KMS-11 (cell line): ENCODE measurements at regions not wholly inside any gene's neighbourhood (a gene's known extent, or its start where the extent isn't known, plus 50 kb on each side); places are given as distances from the start of the nearest gene placed in this dataset.

ENCODE experiments used
- H2AFZ ChIP-seq: fragments of 200-600 bp; sonication (generic); 2 replicates; pipeline ENCODE4 v1.6.1; 2016; ENCODE audit warnings: antibody characterized with exemption, mixed run types, low read depth
- H3K27ac ChIP-seq: fragments of 200-600 bp; sonication (generic); 2 replicates; pipeline ENCODE4 v1.6.1; 2016; ENCODE audit warnings: mild to moderate bottlenecking, mixed run types
- H3K27me3 ChIP-seq: fragments of 200-600 bp; sonication (generic); 2 replicates; pipeline ENCODE4 v1.6.1; 2017; ENCODE audit warnings: mild to moderate bottlenecking, low read depth, mixed run types, moderate library complexity; ENCODE audit not compliant: insufficient read depth
- H3K36me3 ChIP-seq: fragments of 200-600 bp; sonication (generic); 2 replicates; pipeline ENCODE4 v1.6.1; 2017; ENCODE audit warnings: mild to moderate bottlenecking, mixed run types; ENCODE audit not compliant: insufficient read depth
- H3K4me1 ChIP-seq: fragments of 200-600 bp; sonication (generic); 2 replicates; pipeline ENCODE4 v1.6.1; 2016; ENCODE audit warnings: mild to moderate bottlenecking, low read depth, mixed run types; ENCODE audit not compliant: poor library complexity, severe bottlenecking
- H3K4me2 ChIP-seq: fragments of 200-600 bp; sonication (generic); 2 replicates; pipeline ENCODE4 v1.7.0; 2016; ENCODE audit warnings: mild to moderate bottlenecking, mixed run types
- H3K4me3 ChIP-seq: fragments of 200-600 bp; sonication (generic); IDR thresholded peaks from 2 replicates; pipeline ENCODE4 v1.6.1; 2017; ENCODE audit warnings: low read depth, low read length, mixed read lengths; ENCODE audit not compliant: insufficient read depth
- H3K79me2 ChIP-seq: fragments of 200-600 bp; sonication (generic); 2 replicates; pipeline ENCODE4 v1.6.1; 2016; ENCODE audit warnings: low read depth, mixed run types; ENCODE audit not compliant: insufficient read depth
- H3K9ac ChIP-seq: fragments of 200-600 bp; sonication (generic); 2 replicates; pipeline ENCODE4 v1.6.1; 2016; ENCODE audit warnings: mild to moderate bottlenecking, mixed run types
- H4K20me1 ChIP-seq: fragments of 200-600 bp; sonication (generic); 2 replicates; pipeline ENCODE4 v1.6.1; 2016; ENCODE audit warnings: mild to moderate bottlenecking, mixed run types; ENCODE audit not compliant: insufficient read depth
- CTCF ChIP-seq: fragments of 200-600 bp; sonication (generic); conservative IDR thresholded peaks from 2 replicates; pipeline ENCODE4 v1.6.1; 2017; ENCODE audit warnings: low read depth, mild to moderate bottlenecking, antibody characterized with exemption, low read length, moderate library complexity, mixed read lengths

DNA sequence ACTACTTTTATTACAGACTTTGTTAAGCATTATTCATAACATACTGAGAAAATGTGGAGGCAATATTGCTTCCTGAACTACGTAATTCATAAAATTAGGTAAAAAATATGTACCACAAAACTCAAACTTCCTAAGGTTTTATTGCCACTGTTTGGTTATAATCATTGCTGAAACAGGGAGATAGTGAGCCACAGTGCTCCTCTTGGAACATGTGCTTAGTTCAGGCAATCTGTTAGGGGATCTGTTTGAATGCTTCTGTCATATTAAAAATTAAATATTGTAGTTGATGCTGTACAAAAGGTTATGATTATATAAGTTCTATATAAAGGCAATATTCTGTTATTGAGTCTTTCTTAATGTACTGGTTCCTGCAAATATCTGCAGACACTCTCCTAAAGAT lies 480.7 kb downstream of the GRXCR1 start:
- Histone ChIP-seq H3K9ac (no peak overlapping the region), H3K27me3 (no peaks in the 10 kb centered on the region), H3K4me1 (no peaks in the 10 kb centered on the region), H3K79me2 (no peaks in the 10 kb centered on the region), H3K27ac (no peak overlapping the region), H4K20me1 (no peaks in the 10 kb centered on the region), H3K4me3 (no peak overlapping the region), H3K4me2 (no peak overlapping the region), H3K36me3 (no peaks in the 10 kb centered on the region), H2AFZ (no peak overlapping the region)
- TF ChIP-seq CTCF: no peak

DNA sequence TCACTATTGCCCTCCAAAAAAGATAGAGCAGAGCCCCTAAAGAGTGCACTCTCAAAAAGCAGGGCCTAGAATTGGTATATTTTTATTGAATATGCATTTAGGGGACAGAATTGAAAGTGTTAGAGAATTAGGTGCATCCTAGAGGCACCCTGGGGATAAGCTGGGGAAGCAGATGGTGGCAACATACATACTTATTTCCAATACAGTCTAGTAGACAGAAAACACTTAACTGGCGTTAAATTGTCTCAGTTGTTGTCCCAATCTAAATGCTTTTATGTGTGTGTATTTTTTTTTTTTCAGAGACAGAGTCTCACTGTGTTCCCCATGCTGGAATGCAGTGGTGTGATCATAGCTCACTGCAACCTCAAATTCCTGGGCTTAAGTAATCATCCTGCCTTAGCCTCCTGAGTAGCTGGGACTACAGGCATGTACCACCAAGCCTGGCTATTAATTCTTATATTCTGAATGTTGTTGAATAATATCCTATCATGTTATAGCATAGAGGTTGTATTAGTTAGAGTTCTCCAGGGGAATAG lies 481.8 kb downstream of the GRXCR1 start:
- Histone ChIP-seq H3K4me1 (no peaks in the 10 kb centered on the region), H3K27ac (no peak overlapping the region), H4K20me1 (no peaks in the 10 kb centered on the region), H3K27me3 (no peaks in the 10 kb centered on the region), H3K9ac (no peak overlapping the region), H2AFZ (no peak overlapping the region), H3K4me2 (no peak overlapping the region), H3K36me3 (no peaks in the 10 kb centered on the region), H3K4me3 (no peak overlapping the region), H3K79me2 (no peaks in the 10 kb centered on the region)
- no peak for TF ChIP-seq CTCF

DNA sequence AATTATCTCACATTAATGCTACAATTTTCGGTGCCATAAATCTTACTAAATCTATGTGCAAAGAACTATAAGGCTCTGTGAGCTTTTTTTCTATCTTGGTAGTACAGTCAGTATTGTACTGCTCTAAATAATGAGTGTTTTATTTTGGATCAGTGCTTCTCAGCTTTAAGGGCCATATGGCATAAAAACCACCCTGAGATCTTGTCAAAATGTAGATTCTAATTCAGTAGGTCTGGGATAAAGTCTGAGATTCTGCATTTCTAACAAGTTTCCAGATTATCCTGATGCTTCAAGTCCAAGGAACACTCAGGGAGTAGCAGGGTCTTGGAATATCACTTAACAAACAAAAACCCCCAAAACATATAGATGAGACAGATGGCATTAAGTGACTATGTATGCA lies 486.5 kb downstream of the GRXCR1 start:
- TF ChIP-seq CTCF: no peak
- H3K27ac ChIP-seq: no peak overlapping the region

GRCh38 chr4:43380093-43380492 lies 487.6 kb downstream of the GRXCR1 start:
- Histone ChIP-seq H3K4me3 (no peak overlapping the region), H4K20me1 (no peaks in the 10 kb centered on the region), H3K27me3 (no peaks in the 10 kb centered on the region), H3K4me1 (no peaks in the 10 kb centered on the region), H3K36me3 (no peaks in the 10 kb centered on the region), H3K9ac (no peak overlapping the region), H3K79me2 (no peaks in the 10 kb centered on the region), H3K4me2 (no peak overlapping the region), H2AFZ (no peak overlapping the region), H3K27ac (no peak overlapping the region)
- no peak for TF ChIP-seq CTCF

More for the DNA sequence above, 486.5 kb downstream of the GRXCR1 start:
- Histone ChIP-seq H3K9ac (no peak overlapping the region), H4K20me1 (no peaks in the 10 kb centered on the region), H2AFZ (no peak overlapping the region), H3K4me1 (no peaks in the 10 kb centered on the region), H3K4me2 (no peak overlapping the region), H3K79me2 (no peaks in the 10 kb centered on the region), H3K27me3 (no peaks in the 10 kb centered on the region), H3K36me3 (no peaks in the 10 kb centered on the region), H3K4me3 (no peak overlapping the region)
